ENCODE measurements at regions not wholly inside any gene's neighbourhood (a gene's known extent, or its start where the extent isn't known, plus 50 kb on each side); places are given as distances from the start of the nearest gene placed in this dataset.

DNA sequence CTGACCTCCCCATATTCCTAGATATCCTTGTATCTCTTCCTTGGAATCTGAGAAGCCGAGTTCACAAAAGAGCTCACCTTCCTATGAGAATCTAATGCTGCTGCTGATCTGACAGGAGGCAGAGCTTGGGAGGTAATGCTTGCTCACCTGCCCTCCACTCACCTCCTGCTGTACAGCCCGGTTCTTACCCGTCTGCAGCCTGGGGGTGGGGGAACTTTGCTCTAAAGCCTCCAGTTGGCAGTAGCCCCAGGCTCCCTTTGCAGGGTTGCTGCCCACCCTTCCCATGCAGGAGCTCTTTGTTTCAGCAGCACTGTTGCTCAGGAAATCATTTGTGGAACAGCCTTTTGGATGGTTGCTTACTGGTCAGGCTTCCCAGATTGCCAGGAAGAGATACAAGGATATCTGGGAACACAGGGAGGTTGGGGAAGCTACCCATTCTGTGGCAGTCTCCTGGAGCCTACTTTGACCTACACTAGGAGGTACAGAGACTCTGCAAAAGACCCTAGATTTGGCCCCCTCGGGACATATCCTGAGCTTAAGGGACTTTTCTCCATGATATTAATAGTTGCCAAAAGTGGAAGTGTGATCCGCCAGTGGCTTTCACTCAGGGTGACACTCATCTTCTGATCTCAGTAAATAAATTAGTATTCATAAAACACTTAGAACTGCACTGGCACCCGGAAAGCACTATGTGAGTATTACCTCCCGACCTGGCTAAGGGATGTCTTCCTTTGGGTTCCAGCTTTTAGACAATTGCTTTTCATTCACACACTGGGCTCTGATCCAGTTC, 363.7 kb upstream of the PODXL start:
- TF ChIP-seq, protein P1, sequence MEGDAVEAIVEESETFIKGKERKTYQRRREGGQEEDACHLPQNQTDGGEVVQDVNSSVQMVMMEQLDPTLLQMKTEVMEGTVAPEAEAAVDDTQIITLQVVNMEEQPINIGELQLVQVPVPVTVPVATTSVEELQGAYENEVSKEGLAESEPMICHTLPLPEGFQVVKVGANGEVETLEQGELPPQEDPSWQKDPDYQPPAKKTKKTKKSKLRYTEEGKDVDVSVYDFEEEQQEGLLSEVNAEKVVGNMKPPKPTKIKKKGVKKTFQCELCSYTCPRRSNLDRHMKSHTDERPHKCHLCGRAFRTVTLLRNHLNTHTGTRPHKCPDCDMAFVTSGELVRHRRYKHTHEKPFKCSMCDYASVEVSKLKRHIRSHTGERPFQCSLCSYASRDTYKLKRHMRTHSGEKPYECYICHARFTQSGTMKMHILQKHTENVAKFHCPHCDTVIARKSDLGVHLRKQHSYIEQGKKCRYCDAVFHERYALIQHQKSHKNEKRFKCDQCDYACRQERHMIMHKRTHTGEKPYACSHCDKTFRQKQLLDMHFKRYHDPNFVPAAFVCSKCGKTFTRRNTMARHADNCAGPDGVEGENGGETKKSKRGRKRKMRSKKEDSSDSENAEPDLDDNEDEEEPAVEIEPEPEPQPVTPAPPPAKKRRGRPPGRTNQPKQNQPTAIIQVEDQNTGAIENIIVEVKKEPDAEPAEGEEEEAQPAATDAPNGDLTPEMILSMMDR (IDR thresholded peaks at IDR 0.05): no peak
- TF ChIP-seq POLR2A (IDR thresholded peaks at IDR 0.05): no peak
